ENCODE measurements at regions not wholly inside any gene's neighbourhood (a gene's known extent, or its start where the extent isn't known, plus 50 kb on each side); places are given as distances from the start of the nearest gene placed in this dataset.

GRCh38 chr13:107361666-107362065 lies 793.7 kb upstream of the ARGLU1 start:
- no peak overlapping the region for H2BK15ac ChIP-seq (ENCODE audit: low read depth, low read length)
- H3K14ac ChIP-seq (ENCODE audit: insufficient read depth, low read length): no peak overlapping the region
- H2AK5ac ChIP-seq (ENCODE audit: insufficient read length, low read length): no peak overlapping the region
- no peak overlapping the region for H3K23ac ChIP-seq (ENCODE audit: insufficient read length, low read depth, low read length)
- H3K27me3 ChIP-seq (ENCODE audit: insufficient read depth, low read length): no peaks in the 10 kb centered on the region
- no peak overlapping the region for H2AFZ ChIP-seq (ENCODE audit: low read length)
- H3K4me1 ChIP-seq (ENCODE audit: insufficient read depth, low read length): no peaks in the 10 kb centered on the region
- no peaks in the 10 kb centered on the region for H3K23me2 ChIP-seq (ENCODE audit: insufficient read length, low read depth, low read length, poor library complexity, severe bottlenecking)
- H2BK5ac ChIP-seq (ENCODE audit: insufficient read length, low read length): no peak overlapping the region
- no peak overlapping the region for H3K4me2 ChIP-seq (ENCODE audit: insufficient read depth, insufficient read length, low read length)
- H3K4ac ChIP-seq (ENCODE audit: low read depth, low read length): no peak overlapping the region
- Mint-ChIP-seq H3K36me3 (ENCODE audit: insufficient read depth in 1 of 3, low read depth in 3 of 3) (no peaks in the 10 kb centered on the region), H3K27me3 (ENCODE audit: low read depth) (no peaks in the 10 kb centered on the region), H3K4me3 (no peak overlapping the region), H3K27ac (no peak overlapping the region), H3K9me3 (no peaks in the 10 kb centered on the region), H3K4me1 (peaks cover 0 to 3% of the 10 kb centered on the region in 2 experiments; a peak in 1 of 4 replicates)
- H4K8ac ChIP-seq (replicated peaks; ENCODE audit: insufficient read length, low read depth, low read length): no peak overlapping the region
- H4K20me1 ChIP-seq (ENCODE audit: control insufficient read depth, insufficient read depth, insufficient read length): no peaks in the 10 kb centered on the region
- no peak overlapping the region for H3K9ac ChIP-seq (ENCODE audit: extremely low read depth, insufficient read length, low read length)
- no peak for TF ChIP-seq CTCF (conservative IDR thresholded peaks at IDR 0.05)
- no peak overlapping the region for H3T11ph ChIP-seq (ENCODE audit: low read length)
- no peak overlapping the region for H3K56ac ChIP-seq (ENCODE audit: insufficient read length, low read depth, low read length)
- no peak overlapping the region for H2BK20ac ChIP-seq (ENCODE audit: low read depth, low read length, poor library complexity, severe bottlenecking)
- WGBS (ENCODE audit: extremely low coverage, insufficient read length, low lambda C conversion rate): no CpG with 5 or more reads among the region's 5 CpGs
- DNase-seq: no peak
- no peaks in the 10 kb centered on the region for H3K9me3 ChIP-seq (ENCODE audit: control insufficient read depth, low read depth, low read length)
- no peaks in the 10 kb centered on the region for H3K79me2 ChIP-seq (ENCODE audit: insufficient read depth, low read length)
- no peaks in the 10 kb centered on the region for H3K79me1 ChIP-seq (ENCODE audit: insufficient read depth, low read depth, low read length, poor library complexity, severe bottlenecking)
- H4K5ac ChIP-seq (ENCODE audit: insufficient read length, low read depth, low read length): no peak overlapping the region
- no peak overlapping the region for H2BK12ac ChIP-seq (ENCODE audit: insufficient read length, low read depth, low read length)
- no peak overlapping the region for H3K18ac ChIP-seq (ENCODE audit: insufficient read length, low read depth, low read length)
- H4K91ac ChIP-seq (ENCODE audit: insufficient read length, low read depth, low read length): no peak overlapping the region
- H2BK120ac ChIP-seq (ENCODE audit: low read depth, low read length, poor library complexity, severe bottlenecking): no peak overlapping the region
- no peak overlapping the region for H3K27ac ChIP-seq (ENCODE audit: insufficient read length, low read depth, low read length)

All from H9 (cell line).